HG03139 (cell line): ENCODE measurements at regions not wholly inside any gene's neighbourhood (a gene's known extent, or its start where the extent isn't known, plus 50 kb on each side); places are given as distances from the start of the nearest gene placed in this dataset.

Experiments
- ATAC-seq: cut with Tn5 transposase; IDR thresholded peaks from one replicate; pipeline ENCODE4 v1.9.1; 2021; ENCODE audit not compliant: unreplicated experiment

DNA sequence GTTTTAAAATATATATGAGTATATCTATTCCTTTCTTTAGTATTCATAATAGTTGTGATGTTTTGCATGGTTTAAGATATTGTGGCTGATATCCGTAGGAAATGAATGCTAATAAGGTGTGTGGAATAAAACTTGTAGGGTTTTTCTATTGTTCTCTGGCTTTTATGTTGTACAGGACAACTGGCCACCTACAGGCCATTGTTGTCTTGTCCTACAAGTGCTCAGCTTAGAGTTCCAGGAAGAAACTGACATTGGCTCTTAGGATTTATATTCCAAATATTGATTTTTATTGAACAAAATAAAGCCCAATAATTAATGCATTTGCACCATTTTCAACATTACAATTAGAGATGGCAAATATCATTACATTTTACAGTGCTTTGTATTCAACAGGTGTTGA is 512.8 kb upstream of the TENM4 start:
- ATAC-seq = no peak

DNA sequence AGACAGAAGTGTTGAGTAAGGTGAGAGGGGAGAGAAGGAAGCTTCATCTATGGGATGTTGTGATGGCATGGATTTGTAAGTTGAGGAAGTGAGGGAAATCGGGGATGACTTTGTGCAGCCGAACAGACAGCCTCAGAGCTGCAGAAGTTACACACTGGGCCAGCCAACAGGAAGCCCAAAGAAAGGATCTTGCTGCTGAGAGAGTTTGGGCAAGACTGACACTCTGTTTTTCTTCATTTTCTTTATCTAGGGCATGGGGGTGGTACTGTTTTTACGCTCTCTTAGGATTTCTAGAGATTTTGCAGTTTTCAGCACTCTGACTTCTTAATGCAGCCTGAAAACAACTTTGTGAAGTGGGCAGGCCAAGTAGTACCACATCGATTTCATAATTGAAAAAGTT is 509.9 kb upstream of the TENM4 start:
- no peak for ATAC-seq

DNA sequence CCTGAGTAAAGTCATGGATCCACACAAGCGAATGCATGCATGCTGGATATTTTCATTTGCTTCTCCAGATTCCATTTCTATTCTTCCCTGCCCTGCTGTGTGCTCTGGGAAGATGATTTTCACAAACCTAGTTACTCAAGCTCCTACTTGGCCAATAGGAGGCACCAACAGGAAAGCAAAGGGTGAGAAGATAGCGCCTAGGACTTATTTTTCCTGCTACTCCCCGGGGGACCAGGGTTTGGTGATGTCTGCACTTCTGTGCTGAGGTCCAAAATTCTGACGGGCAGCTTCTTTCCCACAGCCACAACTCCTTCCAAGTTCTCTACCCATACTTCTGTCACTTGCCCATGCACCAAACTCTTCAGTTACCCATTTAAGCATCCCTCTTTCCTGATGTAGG is 509.3 kb upstream of the TENM4 start:
- ATAC-seq = no peak

DNA sequence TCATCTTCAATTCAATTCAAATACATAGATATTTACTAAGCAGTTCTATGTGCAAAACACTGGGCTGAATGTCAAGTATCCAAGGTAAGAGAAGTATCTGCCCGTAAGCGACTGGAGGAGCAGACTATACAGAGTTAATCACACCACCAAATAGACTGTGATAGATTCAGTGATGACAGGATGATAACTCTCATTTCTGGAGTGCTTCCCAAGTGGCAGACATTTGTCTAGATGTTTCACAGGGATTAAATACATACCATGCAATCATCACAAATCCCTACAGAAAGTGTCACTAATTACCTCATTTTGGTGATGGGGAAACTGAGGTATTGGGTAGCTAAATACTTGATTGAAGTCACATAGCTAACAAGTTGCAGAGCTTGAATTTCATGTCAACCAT is 508.7 kb upstream of the TENM4 start:
- no peak for ATAC-seq

DNA sequence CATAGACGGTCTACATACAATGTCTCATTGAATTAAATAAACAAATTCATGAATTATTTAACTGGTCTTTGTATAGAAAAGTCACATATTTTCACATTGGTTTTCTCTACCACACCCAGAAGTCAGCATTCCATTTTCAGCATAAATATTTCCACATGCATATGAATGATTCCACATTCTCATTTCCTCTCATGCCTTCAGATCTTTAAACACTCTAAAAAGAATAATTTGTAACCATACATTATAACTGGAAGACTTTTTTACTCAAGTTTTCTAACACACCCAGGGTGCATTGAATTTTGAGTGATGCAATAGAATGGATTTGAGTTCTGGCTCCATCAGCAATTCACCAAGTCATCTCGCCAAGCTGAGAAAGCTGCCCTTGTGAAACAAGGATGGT is 501.8 kb upstream of the TENM4 start:
- no peak for ATAC-seq

DNA sequence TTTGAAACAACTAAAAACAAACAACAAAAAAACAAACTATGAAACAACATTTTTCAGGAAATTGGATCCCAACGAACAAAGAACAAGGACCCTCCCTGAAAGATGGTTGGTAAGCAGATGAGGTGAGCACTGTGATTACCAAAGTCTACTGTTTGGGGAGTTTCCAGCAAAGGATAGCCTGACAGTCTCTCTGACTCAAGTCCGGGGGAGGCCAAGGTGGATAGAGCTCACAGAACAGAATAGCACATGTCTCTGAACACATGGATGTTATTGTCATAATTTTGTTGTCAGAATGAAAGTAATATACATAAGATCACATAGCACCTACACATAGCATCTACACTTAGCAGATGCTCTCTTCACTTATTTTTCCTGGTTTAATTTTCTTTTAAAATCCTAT is 501.3 kb upstream of the TENM4 start:
- ATAC-seq = no peak

DNA sequence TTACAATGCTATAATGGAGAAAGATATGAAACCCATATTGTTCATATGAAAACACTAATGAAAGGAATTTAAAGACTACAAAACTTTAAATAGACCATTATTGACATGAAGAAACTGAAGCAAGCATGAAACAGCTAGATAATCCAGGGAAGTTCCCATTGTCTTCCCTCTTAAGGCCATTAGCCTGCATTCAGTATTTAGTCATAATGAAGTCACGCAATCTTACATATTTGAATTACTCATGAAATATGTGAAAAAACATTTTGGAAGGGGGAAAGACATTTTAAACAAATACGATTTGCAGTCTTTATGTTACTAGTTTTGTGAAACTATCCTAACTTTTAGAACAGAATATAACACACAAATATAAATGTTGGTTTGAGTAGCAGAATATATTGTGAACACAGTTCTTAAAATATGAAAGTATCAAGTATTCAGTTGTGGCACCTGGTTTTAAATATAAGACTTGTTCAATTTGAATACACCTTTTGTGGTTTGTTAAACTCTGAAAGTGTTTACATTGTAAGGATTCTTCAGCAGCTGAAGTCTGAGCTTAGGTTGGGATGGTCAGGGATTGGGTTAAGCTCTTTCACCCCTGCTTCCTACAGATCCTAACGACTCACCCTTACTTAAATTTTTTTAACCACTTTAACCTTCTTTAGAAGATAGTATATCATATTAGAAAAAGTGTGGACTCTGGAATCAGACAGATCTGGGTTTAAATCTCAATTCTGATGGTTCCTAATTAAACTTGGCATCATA is 500.3 kb upstream of the TENM4 start:
- no peak for ATAC-seq

DNA sequence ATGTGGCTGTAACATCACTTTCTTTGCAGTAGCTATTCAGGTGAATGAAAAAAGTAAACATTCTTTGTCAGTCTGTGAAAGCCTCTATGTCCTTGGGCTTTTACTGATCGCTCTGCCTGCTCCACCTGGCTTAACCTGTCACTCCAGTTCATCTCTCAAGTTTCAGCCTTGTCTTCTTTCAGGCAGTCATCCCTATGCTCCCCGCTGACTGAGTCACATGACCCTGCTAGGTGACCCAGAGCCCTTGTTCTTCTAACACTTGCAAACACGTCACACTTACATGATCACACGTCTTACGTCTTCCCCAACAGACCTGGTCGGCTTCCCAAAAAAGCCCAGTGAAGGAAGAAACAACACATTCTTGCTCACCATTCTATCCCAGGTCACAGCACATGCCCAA is 499.3 kb upstream of the TENM4 start:
- no peak for ATAC-seq

DNA sequence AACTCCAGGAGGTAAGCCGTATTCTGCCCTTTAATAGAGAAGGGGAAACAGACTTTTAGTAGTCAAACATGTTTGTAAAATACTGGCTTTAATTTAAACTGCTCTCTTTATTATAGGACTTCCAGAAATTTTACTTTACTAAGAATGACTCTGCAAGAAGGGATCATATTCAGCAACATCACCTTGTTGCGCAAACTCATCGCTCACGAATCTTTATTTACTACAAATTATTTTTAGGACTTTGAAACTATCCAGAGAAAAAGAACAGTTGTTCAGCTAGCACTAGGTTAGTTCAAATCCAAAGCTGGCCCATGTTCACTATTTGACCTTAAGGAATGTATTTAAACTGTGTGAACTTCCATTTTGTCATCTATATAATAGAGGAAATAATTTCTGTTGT is 498.3 kb upstream of the TENM4 start:
- no peak for ATAC-seq

DNA sequence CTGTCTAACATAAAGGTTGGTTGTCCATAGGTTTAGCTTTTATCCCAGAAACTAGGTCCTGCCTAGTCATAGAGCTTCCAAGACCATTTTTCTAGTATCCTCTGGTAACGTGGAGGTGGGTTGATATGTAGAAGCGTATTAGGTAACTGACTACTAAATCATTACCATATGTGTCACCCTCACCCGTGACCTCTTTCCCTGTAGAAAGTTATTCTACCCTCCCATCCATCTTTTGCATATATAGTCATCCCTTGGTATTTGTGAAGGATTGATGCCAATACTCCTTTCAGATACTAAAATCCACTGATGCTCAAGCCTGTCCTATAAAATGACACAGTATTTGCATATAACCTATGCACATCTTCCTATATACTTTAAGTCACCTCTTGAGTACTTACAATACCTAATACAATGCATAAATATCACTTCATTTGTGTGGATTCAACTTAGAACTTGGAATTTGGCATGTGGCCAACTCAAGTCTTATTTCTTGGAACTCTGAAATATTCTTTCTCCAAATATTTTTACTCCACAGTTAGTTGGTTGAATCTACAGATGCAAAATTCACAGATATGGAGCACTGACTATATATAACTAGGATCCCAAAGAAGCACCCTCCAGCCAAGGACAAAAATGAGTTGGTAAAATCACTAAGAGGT is 497.0 kb upstream of the TENM4 start:
- no peak for ATAC-seq

DNA sequence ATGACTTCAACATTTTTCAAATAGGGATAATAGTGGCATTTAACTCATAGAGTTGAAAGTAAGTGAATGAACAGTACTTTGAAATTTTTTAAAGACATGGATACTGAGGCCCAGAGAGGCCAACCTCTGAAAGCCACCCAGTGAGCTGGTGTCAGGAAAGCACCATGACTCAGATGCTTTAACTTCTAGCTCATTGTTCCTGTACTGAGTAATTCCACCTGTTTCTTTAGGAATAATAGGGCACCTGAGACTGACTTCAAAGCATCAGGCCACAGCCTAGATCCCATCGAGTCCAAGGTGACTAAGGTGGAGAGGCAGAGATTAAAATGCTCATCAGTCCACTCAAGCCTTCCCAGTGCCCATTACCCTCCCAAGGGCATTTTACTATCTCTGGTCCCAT is 491.8 kb upstream of the TENM4 start:
- ATAC-seq = no peak

DNA sequence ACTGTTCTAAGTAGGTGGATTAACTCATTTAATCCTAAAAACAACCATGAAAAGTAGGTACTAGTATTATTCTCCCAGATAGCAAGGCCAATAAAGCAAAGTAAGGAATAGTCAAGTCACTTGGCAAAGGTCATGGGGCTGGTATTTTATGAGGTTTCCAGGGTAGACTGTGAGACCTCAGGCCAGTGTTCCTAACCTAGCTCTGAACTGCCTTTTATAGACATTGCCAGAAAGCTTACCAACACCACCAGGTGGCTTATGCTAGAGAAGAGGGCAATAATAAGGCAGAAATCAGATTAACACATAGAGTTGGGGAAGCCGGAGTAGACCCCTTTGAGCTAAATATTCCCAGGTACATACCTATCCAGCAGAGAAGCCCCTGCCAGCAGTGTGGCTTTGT is 490.9 kb upstream of the TENM4 start:
- ATAC-seq = no peak

DNA sequence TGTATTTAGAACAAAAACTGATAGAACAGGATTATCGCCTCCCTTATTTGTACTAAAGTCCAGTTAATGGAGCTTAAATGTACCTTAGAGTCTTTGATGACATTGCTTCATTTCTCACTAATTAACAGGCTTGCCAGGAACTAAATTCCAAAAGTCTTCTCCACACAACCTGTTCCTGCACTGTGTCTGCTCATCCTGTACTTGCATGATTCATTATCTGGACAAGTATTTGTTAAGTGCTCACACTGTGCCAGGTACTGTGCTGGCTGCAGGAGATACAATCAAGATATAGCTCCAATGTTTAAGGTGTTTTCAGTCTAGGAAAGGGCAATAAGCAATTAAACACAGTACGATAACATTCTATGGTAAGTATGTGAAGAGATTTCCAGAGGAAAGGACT is 485.9 kb upstream of the TENM4 start:
- ATAC-seq = no peak

DNA sequence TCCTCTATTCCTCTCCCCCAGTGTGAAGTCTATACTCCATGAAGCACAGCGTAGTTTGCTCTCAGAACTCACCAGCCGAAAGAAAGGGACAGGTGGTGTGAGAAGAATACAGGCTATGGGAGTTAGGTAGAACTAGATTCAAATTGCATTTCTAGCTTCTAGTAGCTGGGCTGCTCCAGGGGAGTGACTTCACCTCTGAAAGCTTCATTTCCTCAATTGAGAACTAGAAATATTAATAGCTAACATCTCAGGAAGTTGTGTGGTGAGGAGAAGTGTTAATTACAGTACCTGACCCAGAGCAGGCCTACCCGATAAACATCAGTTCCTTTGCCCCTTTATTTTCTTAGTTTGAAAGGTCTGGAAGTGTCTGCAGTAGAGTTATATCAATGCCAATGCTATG is 484.7 kb upstream of the TENM4 start:
- peak; percentile 96 for ATAC-seq

DNA sequence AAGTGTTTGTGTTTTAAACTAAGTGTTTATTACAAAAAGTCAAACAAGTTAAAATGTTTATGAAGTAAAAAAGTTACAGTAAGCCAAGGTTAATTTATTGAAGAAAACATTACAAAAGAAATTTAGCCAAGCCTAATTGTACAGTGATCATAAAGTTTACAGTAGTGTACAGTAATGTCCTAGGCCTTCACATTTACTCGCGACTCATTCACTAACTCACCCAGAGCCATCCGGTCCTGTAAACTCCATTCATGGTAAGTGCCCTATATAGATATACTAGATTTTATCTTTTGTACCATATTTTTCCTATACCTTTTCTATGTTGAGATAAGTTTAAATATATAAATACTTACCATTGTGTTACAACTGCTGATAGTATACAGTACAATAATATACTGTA is 481.8 kb upstream of the TENM4 start:
- no peak for ATAC-seq

DNA sequence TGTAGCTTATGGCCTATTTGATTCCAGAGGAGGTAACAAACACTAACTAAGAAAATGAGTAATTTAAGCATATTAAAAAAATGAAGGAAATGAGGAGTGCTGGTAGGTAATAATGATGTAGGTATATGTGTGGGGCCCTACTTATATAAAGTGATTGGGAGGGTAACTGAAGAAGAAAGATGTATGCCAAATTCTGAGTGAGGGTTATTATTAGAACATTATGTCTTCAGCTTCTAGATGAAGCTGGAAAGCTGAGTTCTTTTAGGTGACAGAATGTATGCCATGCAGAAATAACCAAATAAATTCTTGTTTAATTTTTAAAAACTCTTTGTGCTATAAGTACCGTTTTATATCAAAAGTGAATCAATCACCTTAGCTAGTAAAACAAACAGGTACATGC is 479.6 kb upstream of the TENM4 start:
- ATAC-seq = no peak

DNA sequence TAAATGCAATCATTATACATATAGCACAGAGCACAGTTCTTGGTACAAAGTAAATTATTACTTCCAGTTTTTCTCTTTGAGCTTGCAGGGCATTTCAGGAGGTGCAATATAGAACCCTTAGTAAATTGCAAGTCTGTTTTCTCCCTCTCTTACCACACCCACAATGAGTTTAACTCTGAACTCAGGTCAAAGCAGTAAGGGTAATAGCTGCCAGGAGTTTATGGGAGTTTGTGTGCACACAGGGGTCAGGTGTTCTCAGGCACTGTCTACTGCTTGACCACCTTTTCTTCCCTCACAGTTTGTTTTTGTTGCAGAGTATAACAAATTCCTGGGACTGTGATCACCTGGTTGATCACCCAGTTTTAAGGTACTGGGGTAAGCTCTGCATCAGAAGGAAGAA is 478.5 kb upstream of the TENM4 start:
- no peak for ATAC-seq

DNA sequence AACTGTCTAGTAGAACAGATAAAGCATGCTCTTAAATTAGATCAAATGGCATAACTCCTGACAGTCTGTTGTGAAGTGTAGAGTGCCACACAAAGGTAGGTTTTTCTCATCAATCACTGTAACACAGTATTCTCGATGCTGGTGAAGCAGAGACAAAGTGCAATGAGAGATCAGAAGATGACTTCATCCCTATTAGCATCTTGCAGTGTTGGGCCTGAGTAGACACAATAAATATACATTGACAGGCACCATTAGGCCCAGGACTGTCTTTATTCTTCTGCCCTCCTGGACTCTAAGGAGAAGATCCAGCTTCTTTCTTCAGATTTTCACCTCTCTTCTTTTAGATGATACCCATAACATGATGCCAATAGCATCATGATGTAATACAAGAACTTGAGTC is 478.0 kb upstream of the TENM4 start:
- no peak for ATAC-seq

DNA sequence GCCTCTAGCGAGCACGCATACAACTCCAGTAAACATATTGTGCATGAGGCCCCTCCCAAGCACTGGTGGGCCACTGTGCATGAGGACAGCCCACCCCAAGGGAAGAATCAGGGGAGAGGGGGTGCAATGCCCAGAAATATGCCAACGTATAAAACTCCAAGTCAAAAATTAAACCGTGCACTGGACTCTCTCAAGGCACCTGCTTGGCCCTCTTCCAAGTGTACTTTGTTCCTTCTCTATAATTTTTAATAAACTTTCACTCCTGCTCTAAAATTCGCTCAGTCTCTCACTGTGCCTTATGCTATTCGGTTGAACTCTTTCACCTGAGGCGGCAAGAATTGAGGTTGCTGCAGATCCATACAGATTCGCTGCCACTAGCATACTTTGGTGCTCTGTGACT is 465.3 kb upstream of the TENM4 start:
- ATAC-seq = no peak

DNA sequence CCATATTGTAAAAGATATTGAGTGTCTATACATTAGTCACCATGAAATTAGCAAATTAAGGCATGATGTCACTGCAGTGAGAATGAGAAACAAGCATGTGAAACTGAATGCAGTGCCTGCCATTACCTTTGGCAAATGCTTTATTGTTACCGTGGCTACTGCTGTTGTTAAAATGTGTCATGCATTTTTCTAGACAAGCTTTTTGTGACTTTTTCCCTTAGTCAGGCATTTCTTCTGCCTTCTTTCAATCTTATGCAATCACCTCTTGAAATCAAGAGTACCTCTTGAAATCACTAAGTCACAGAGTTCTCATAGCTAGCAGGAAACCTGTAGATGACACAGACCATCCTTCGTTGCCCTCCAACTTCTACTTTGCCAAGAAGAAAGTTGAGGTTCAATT is 461.7 kb upstream of the TENM4 start:
- ATAC-seq = no peak

DNA sequence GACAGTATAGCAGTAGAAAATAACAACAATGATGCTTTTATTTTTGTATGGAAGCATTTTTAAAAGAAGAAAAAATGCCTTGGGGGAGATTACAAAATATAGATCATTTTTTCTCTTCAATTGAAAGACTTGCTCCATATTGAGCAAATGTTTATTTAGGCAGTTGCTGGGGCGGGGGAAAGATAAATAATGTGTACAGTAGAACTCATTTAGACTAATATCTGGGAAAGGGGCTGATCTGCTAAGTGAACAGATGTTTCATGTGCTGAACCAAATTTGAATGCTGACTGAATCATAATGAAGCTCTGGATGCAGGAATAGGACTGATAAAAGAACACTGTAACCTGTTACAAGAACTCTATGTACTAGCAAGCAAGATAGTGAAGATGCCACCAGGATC is 457.1 kb upstream of the TENM4 start:
- ATAC-seq = no peak

DNA sequence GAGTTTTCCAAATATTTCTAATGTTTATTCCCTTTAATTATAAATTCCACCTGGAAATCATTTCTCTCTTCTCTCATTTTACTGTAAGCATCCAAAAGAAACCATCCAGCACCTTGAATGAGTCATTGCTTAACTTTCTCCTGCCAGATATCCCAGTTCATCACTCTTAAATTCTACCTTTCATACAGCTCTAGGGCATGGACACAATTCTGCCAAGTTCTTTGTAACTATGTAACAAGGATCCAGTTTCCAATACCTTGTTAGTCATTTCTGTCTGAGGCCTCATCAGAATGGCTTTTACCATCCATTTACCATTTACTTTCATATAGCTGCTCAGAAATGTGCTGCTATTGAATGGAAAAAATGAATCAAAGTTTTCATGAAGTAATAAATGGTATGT is 455.4 kb upstream of the TENM4 start:
- ATAC-seq = no peak

DNA sequence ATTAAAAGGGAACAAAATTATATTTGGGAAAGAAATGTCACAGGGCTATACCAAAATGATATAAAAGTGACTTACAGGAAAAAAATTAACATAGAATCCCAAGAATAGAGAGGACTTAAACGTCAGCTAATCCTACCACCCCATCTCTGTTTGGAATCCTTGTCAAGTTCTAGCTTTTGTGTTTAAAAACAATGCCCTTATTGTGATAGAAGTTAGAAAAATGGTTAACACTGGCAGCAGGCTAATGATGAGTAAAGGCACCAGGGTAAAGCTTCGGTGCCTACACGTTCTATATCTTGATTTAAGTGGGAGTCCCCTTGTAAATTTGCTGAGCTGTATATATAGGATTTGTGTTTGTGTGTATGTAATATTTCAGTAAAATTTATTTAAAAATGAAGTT is 453.3 kb upstream of the TENM4 start:
- ATAC-seq = no peak
